Common myeloid progenitor, CD34-positive (primary cell): ENCODE measurements at regions not wholly inside any gene's neighbourhood (a gene's known extent, or its start where the extent isn't known, plus 50 kb on each side); places are given as distances from the start of the nearest gene placed in this dataset.
"Not testable (repeated sequence)": the region's sequence is repeated elsewhere in the genome, so short reads cannot be mapped to it uniquely, and the experiment has no call there.

ENCODE experiments used
- CTCF ChIA-PET: fragments of 350-600 bp; sonication (Branson Sonifier 250); formaldehyde crosslinking; loops from one replicate; lab custom pipeline; 2021; ENCODE audit warnings: antibody characterized with exemption; lab: Charles Lee
- POLR2A ChIA-PET: fragments of 350-600 bp; sonication (Branson Sonifier 250); formaldehyde crosslinking; loops from one replicate; lab custom pipeline; 2021; ENCODE audit warnings: antibody characterized with exemption; lab: Charles Lee
- DNase-seq, 3 donors: peaks; one replicate each; pipeline versions ENCODE4 v3.0.0 to v3.0.0-alpha.2; 2013
- H3K27ac ChIP-seq, 2 experiments: 1 replicate in 1 of 2; 2 replicates in 1 of 2; pipeline ENCODE4 v1.7.0; 2013; ENCODE audit warnings: inconsistent platforms in 2 of 2, low read length in 2 of 2, mild to moderate bottlenecking in 2 of 2, low read depth in 1 of 2, moderate library complexity in 1 of 2; ENCODE audit not compliant: severe bottlenecking in 2 of 2, insufficient read depth in 1 of 2, poor library complexity in 1 of 2
- H3K27me3 ChIP-seq, 5 experiments: replicated peaks in 2 of 5; 1 replicate in 3 of 5; 2 replicates in 2 of 5; pipeline versions ENCODE4 v1.6.1 to v1.7.0; 2013; ENCODE audit warnings: low read length in 4 of 5, mild to moderate bottlenecking in 2 of 5, moderate library complexity in 2 of 5, inconsistent platforms in 1 of 5; ENCODE audit not compliant: insufficient read depth in 5 of 5, control insufficient read depth in 4 of 5
- H3K36me3 ChIP-seq, 4 experiments: 1 replicate in 2 of 4; 2 replicates in 2 of 4; pipeline versions ENCODE4 v1.6.1 to v1.7.0; 2013; ENCODE audit warnings: low read length in 3 of 4, control low read depth in 1 of 4, mild to moderate bottlenecking in 1 of 4; ENCODE audit not compliant: control insufficient read depth in 4 of 4, insufficient read depth in 4 of 4
- H3K4me1 ChIP-seq, 4 experiments: 1 replicate in 3 of 4; 2 replicates in 1 of 4; pipeline versions ENCODE4 v1.6.1 to v1.7.1; 2013; ENCODE audit warnings: low read length in 3 of 4, mild to moderate bottlenecking in 3 of 4, control low read depth in 1 of 4, inconsistent platforms in 1 of 4, moderate library complexity in 1 of 4; ENCODE audit not compliant: control insufficient read depth in 4 of 4, insufficient read depth in 4 of 4; ENCODE audit errors: control extremely low read depth in 1 of 4
- H3K4me3 ChIP-seq, 7 experiments: 1 replicate in 4 of 7; 2 replicates in 3 of 7; pipeline versions ENCODE4 v1.5.1 to v1.7.0; 2013; ENCODE audit warnings: mild to moderate bottlenecking in 7 of 7, low read length in 6 of 7, moderate library complexity in 6 of 7, inconsistent platforms in 2 of 7, low read depth in 2 of 7, control low read depth in 1 of 7; ENCODE audit not compliant: insufficient read depth in 4 of 7, control insufficient read depth in 1 of 7; ENCODE audit errors: extremely low read depth in 1 of 7
- H3K9me3 ChIP-seq, 5 experiments: 1 replicate in 4 of 5; 2 replicates in 1 of 5; pipeline versions ENCODE4 v1.6.1 to v1.7.1; 2013; ENCODE audit warnings: low read length in 4 of 5, mild to moderate bottlenecking in 2 of 5, inconsistent platforms in 1 of 5, low read depth in 1 of 5, moderate library complexity in 1 of 5; ENCODE audit not compliant: control insufficient read depth in 4 of 5, insufficient read depth in 2 of 5; ENCODE audit errors: control extremely low read depth in 1 of 5
- WGBS: methylation state at CpG from one replicate; pipeline ENCODE4 v1.1.5; 2013; ENCODE audit not compliant: insufficient coverage; 5-methylcytosine and 5-hydroxymethylcytosine counted together

GRCh38 chr2:47698436-47698972 is 84.4 kb upstream of the MSH6 start:
- DNase-seq, H3K36me3 ChIP-seq, H3K4me3 ChIP-seq, H3K27ac ChIP-seq, H3K4me1 ChIP-seq, CTCF ChIA-PET, H3K9me3 ChIP-seq, H3K27me3 ChIP-seq, POLR2A ChIA-PET: not testable (repeated sequence)
- 80% methylated on average over 3 of the region's 4 CpGs for WGBS

- POLR2A ChIA-PET, CTCF ChIA-PET, H3K27me3 ChIP-seq: not testable (repeated sequence)
Observed at GRCh38 chr2:47697681-47698435, 85.1 kb upstream of the MSH6 start.

GRCh38 chr2:47697000-47697601 is 85.8 kb upstream of the MSH6 start:
- WGBS: 93% methylated on average over 10 of the region's 12 CpGs
- Histone ChIP-seq H3K4me1 (no peaks in the 10 kb centered on the region), H3K36me3 (no peaks in the 10 kb centered on the region), H3K4me3 (no peak overlapping the region), H3K9me3 (peaks cover 0 to 4% (median 0%) of the 10 kb centered on the region in 5 experiments), H3K27me3 (peaks cover 0 to 8% (median 3%) of the 10 kb centered on the region in 5 experiments), H3K27ac (no peak overlapping the region)
- ChIA-PET POLR2A (no interaction called here), CTCF (no interaction called here)
- no peak for DNase-seq

More at GRCh38 chr2:47697681-47698435, 85.1 kb upstream of the MSH6 start:
- H3K27ac ChIP-seq, H3K4me3 ChIP-seq, H3K36me3 ChIP-seq, H3K4me1 ChIP-seq, H3K9me3 ChIP-seq, DNase-seq: not testable (repeated sequence)
- WGBS: 91% methylated on average over 5 of the region's 14 CpGs

GRCh38 chr2:47696478-47696831 is 86.5 kb upstream of the MSH6 start:
- ChIA-PET CTCF (no interaction called here), POLR2A (no interaction called here)
- no CpG with 5 or more reads among the region's 1 CpG for WGBS

GRCh38 chr2:47695800-47696477 is 87.0 kb upstream of the MSH6 start:
- no peak for DNase-seq
- H3K27me3 ChIP-seq: peaks cover 0 to 8% (median 3%) of the 10 kb centered on the region in 5 experiments
- H3K4me1 ChIP-seq: no peaks in the 10 kb centered on the region
- H3K9me3 ChIP-seq: peaks cover 0 to 4% (median 0%) of the 10 kb centered on the region in 5 experiments
- CTCF ChIA-PET: no interaction called here
- POLR2A ChIA-PET: no interaction called here
- no peak overlapping the region for H3K4me3 ChIP-seq
- WGBS: 60% methylated on average over 11 of the region's 12 CpGs
- no peak overlapping the region for H3K27ac ChIP-seq
- no peaks in the 10 kb centered on the region for H3K36me3 ChIP-seq

More at GRCh38 chr2:47696478-47696831, 86.5 kb upstream of the MSH6 start:
- no peak overlapping the region for H3K4me3 ChIP-seq
- H3K9me3 ChIP-seq: peaks cover 0 to 4% (median 0%) of the 10 kb centered on the region in 5 experiments
- no peak for DNase-seq
- H3K36me3 ChIP-seq: no peaks in the 10 kb centered on the region
- H3K27ac ChIP-seq: no peak overlapping the region
- H3K27me3 ChIP-seq: peaks cover 0 to 8% (median 3%) of the 10 kb centered on the region in 5 experiments
- no peaks in the 10 kb centered on the region for H3K4me1 ChIP-seq

GRCh38 chr2:47694451-47694850 is 88.5 kb upstream of the MSH6 start:
- CTCF ChIA-PET: interaction anchor here (0.8 kb wide), 1 partner anchor 38 kb away, joined by 3 read pairs; no protein-coding TSS in a partner anchor
- H3K27ac ChIP-seq, H3K4me1 ChIP-seq, POLR2A ChIA-PET, H3K4me3 ChIP-seq, H3K27me3 ChIP-seq, H3K36me3 ChIP-seq, DNase-seq, H3K9me3 ChIP-seq: not testable (repeated sequence)
- WGBS: 96% methylated on average over 8 of the region's 13 CpGs
